Karpas-422 (cell line): ENCODE measurements at regions not wholly inside any gene's neighbourhood (a gene's known extent, or its start where the extent isn't known, plus 50 kb on each side); places are given as distances from the start of the nearest gene placed in this dataset.

Experiments
- DNase-seq: peaks from one replicate; pipeline ENCODE4 v3.0.0-alpha.2; 2015
- H2AFZ ChIP-seq: fragments of 200-600 bp; sonication (generic); 2 replicates; pipeline ENCODE4 v1.6.1; 2014; ENCODE audit warnings: antibody characterized with exemption, low read length, mixed read lengths
- H3K27ac ChIP-seq: fragments of 200-600 bp; sonication (generic); 2 replicates; pipeline ENCODE4 v1.5.1; 2014; ENCODE audit warnings: mild to moderate bottlenecking, low read length, moderate library complexity
- H3K27me3 ChIP-seq: fragments of 200-600 bp; sonication (generic); 2 replicates; pipeline ENCODE4 v1.6.1; 2014; ENCODE audit warnings: low read length, mixed read lengths
- H3K36me3 ChIP-seq: fragments of 200-600 bp; sonication (generic); 2 replicates; pipeline ENCODE4 v1.6.1; 2014; ENCODE audit warnings: low read length, mixed read lengths; ENCODE audit not compliant: insufficient read depth
- H3K4me1 ChIP-seq: fragments of 200-600 bp; sonication (generic); 2 replicates; pipeline ENCODE4 v1.6.1; 2014; ENCODE audit warnings: mild to moderate bottlenecking, low read length, mixed read lengths
- H3K4me2 ChIP-seq: fragments of 200-600 bp; sonication (generic); 2 replicates; pipeline ENCODE4 v1.6.1; 2014; ENCODE audit warnings: low read length, low read depth, mild to moderate bottlenecking; ENCODE audit not compliant: poor library complexity, severe bottlenecking
- H3K4me3 ChIP-seq: fragments of 200-600 bp; sonication (generic); 2 replicates; pipeline ENCODE4 v1.5.1; 2014; ENCODE audit warnings: mild to moderate bottlenecking, antibody characterized with exemption, low read length, mixed read lengths
- H3K79me2 ChIP-seq: fragments of 200-600 bp; sonication (generic); 2 replicates; pipeline ENCODE4 v1.6.1; 2014; ENCODE audit warnings: mild to moderate bottlenecking, low read length, mixed read lengths
- H3K9ac ChIP-seq: fragments of 200-600 bp; sonication (generic); 2 replicates; pipeline ENCODE4 v1.6.0; 2014; ENCODE audit warnings: low read length
- H3K9me2 ChIP-seq: fragments of 200-600 bp; sonication (generic), shearing (Covaris generic); replicated peaks from 2 replicates; pipeline ENCODE4 v1.6.0; 2014; ENCODE audit warnings: mild to moderate bottlenecking, low read length, moderate library complexity; ENCODE audit not compliant: insufficient read depth
- H3K9me3 ChIP-seq: fragments of 300-700, 200-600 bp; sonication (generic); 2 replicates; pipeline ENCODE4 v1.6.1; 2014; ENCODE audit warnings: low read length, mixed read lengths
- H4K20me1 ChIP-seq: fragments of 200-600 bp; sonication (generic); 2 replicates; pipeline ENCODE4 v1.6.1; 2014; ENCODE audit warnings: mild to moderate bottlenecking, antibody characterized with exemption, low read length, low read depth; ENCODE audit not compliant: insufficient read depth

- Histone ChIP-seq H3K4me1 (no peaks in the 10 kb centered on the region), H3K36me3 (no peaks in the 10 kb centered on the region), H2AFZ (no peak overlapping the region), H3K4me2 (no peak overlapping the region), H3K9ac (no peak overlapping the region), H4K20me1 (no peaks in the 10 kb centered on the region), H3K27ac (no peak overlapping the region), H3K4me3 (no peak overlapping the region), H3K27me3 (0 out of 2 replicates have a peak, but pooled peaks cover 2% of the 10 kb centered on the region), H3K79me2 (no peaks in the 10 kb centered on the region), H3K9me3 (no peaks in the 10 kb centered on the region), H3K9me2 (no peaks in the 10 kb centered on the region)
- no peak for DNase-seq
Measured at GRCh38 chr11:103542851-103543250, 433.6 kb downstream of the DYNC2H1 start.

GRCh38 chr11:103543456-103543855, 434.2 kb downstream of the DYNC2H1 start:
- no peak for DNase-seq
- no peak overlapping the region for H3K4me2 ChIP-seq
- no peak overlapping the region for H2AFZ ChIP-seq
- no peak overlapping the region for H3K27ac ChIP-seq
- no peak overlapping the region for H3K9ac ChIP-seq
- H3K9me2 ChIP-seq = no peaks in the 10 kb centered on the region
- H4K20me1 ChIP-seq = no peaks in the 10 kb centered on the region
- no peaks in the 10 kb centered on the region for H3K79me2 ChIP-seq
- H3K4me3 ChIP-seq = no peak overlapping the region
- no peaks in the 10 kb centered on the region for H3K9me3 ChIP-seq
- no peaks in the 10 kb centered on the region for H3K4me1 ChIP-seq
- H3K27me3 ChIP-seq = 0 out of 2 replicates have a peak, but pooled peaks cover 2% of the 10 kb centered on the region
- no peaks in the 10 kb centered on the region for H3K36me3 ChIP-seq

- DNase-seq = no peak
- Histone ChIP-seq H4K20me1 (no peaks in the 10 kb centered on the region), H3K9me3 (no peaks in the 10 kb centered on the region), H3K27me3 (0 out of 2 replicates have a peak, but pooled peaks cover 2% of the 10 kb centered on the region), H3K9me2 (no peaks in the 10 kb centered on the region), H3K4me3 (no peak overlapping the region), H3K4me1 (no peaks in the 10 kb centered on the region), H3K27ac (no peak overlapping the region), H3K79me2 (no peaks in the 10 kb centered on the region), H3K4me2 (no peak overlapping the region), H3K36me3 (no peaks in the 10 kb centered on the region), H3K9ac (no peak overlapping the region), H2AFZ (no peak overlapping the region)
Measured at GRCh38 chr11:103544874-103545273, 435.6 kb downstream of the DYNC2H1 start.

GRCh38 chr11:103545551-103545950, 436.3 kb downstream of the DYNC2H1 start:
- H3K4me1 ChIP-seq = no peaks in the 10 kb centered on the region
- H2AFZ ChIP-seq = no peak overlapping the region
- no peak for DNase-seq
- no peaks in the 10 kb centered on the region for H4K20me1 ChIP-seq
- no peaks in the 10 kb centered on the region for H3K79me2 ChIP-seq
- H3K27ac ChIP-seq = no peak overlapping the region
- H3K9ac ChIP-seq = no peak overlapping the region
- no peaks in the 10 kb centered on the region for H3K9me3 ChIP-seq
- no peaks in the 10 kb centered on the region for H3K36me3 ChIP-seq
- 0 out of 2 replicates have a peak, but pooled peaks cover 2% of the 10 kb centered on the region for H3K27me3 ChIP-seq
- no peak overlapping the region for H3K4me3 ChIP-seq
- no peak overlapping the region for H3K4me2 ChIP-seq
- H3K9me2 ChIP-seq = no peaks in the 10 kb centered on the region

GRCh38 chr11:103546236-103546635, 437.0 kb downstream of the DYNC2H1 start:
- Histone ChIP-seq H3K4me1 (no peaks in the 10 kb centered on the region), H3K4me2 (no peak overlapping the region)

GRCh38 chr11:103547024-103547423, 437.8 kb downstream of the DYNC2H1 start:
- H3K79me2 ChIP-seq = no peaks in the 10 kb centered on the region
- no peak for DNase-seq
- H3K4me2 ChIP-seq = no peak overlapping the region
- no peaks in the 10 kb centered on the region for H3K9me3 ChIP-seq
- H3K36me3 ChIP-seq = no peaks in the 10 kb centered on the region
- no peaks in the 10 kb centered on the region for H3K9me2 ChIP-seq
- no peak overlapping the region for H3K4me3 ChIP-seq
- no peaks in the 10 kb centered on the region for H3K27me3 ChIP-seq
- H2AFZ ChIP-seq = no peak overlapping the region
- H3K27ac ChIP-seq = no peak overlapping the region
- no peak overlapping the region for H3K9ac ChIP-seq
- no peaks in the 10 kb centered on the region for H3K4me1 ChIP-seq
- H4K20me1 ChIP-seq = no peaks in the 10 kb centered on the region

More at GRCh38 chr11:103546236-103546635, 437.0 kb downstream of the DYNC2H1 start:
- Histone ChIP-seq H3K36me3 (no peaks in the 10 kb centered on the region), H3K4me3 (no peak overlapping the region), H4K20me1 (no peaks in the 10 kb centered on the region), H3K9me2 (no peaks in the 10 kb centered on the region), H3K27me3 (no peaks in the 10 kb centered on the region), H3K27ac (no peak overlapping the region), H3K9ac (no peak overlapping the region), H2AFZ (no peak overlapping the region), H3K79me2 (no peaks in the 10 kb centered on the region), H3K9me3 (no peaks in the 10 kb centered on the region)
- DNase-seq = no peak

GRCh38 chr11:103547691-103548090, 438.5 kb downstream of the DYNC2H1 start:
- Histone ChIP-seq H4K20me1 (no peaks in the 10 kb centered on the region), H3K27ac (no peak overlapping the region), H3K79me2 (no peaks in the 10 kb centered on the region), H3K4me2 (no peak overlapping the region), H2AFZ (no peak overlapping the region), H3K36me3 (no peaks in the 10 kb centered on the region), H3K9me2 (no peaks in the 10 kb centered on the region), H3K9me3 (no peaks in the 10 kb centered on the region), H3K4me1 (no peaks in the 10 kb centered on the region), H3K27me3 (no peaks in the 10 kb centered on the region), H3K4me3 (no peak overlapping the region), H3K9ac (no peak overlapping the region)
- no peak for DNase-seq

- Histone ChIP-seq H3K4me3 (no peak overlapping the region), H3K27me3 (no peaks in the 10 kb centered on the region), H2AFZ (no peak overlapping the region), H3K9me3 (no peaks in the 10 kb centered on the region), H3K79me2 (no peaks in the 10 kb centered on the region), H3K36me3 (no peaks in the 10 kb centered on the region), H3K9me2 (no peaks in the 10 kb centered on the region), H3K4me1 (no peaks in the 10 kb centered on the region), H3K27ac (no peak overlapping the region), H4K20me1 (no peaks in the 10 kb centered on the region), H3K9ac (no peak overlapping the region), H3K4me2 (no peak overlapping the region)
- no peak for DNase-seq
Measured at GRCh38 chr11:103548838-103549237, 439.6 kb downstream of the DYNC2H1 start.

GRCh38 chr11:103550811-103551210, 441.6 kb downstream of the DYNC2H1 start:
- Histone ChIP-seq H3K4me1 (no peaks in the 10 kb centered on the region), H4K20me1 (no peaks in the 10 kb centered on the region), H3K36me3 (no peaks in the 10 kb centered on the region), H3K27me3 (no peaks in the 10 kb centered on the region), H2AFZ (no peak overlapping the region), H3K79me2 (no peaks in the 10 kb centered on the region), H3K9me2 (no peaks in the 10 kb centered on the region), H3K27ac (no peak overlapping the region), H3K4me3 (no peak overlapping the region), H3K4me2 (no peak overlapping the region), H3K9ac (no peak overlapping the region), H3K9me3 (no peaks in the 10 kb centered on the region)
- no peak for DNase-seq
